HG03066 (cell line): ENCODE measurements at regions not wholly inside any gene's neighbourhood (a gene's known extent, or its start where the extent isn't known, plus 50 kb on each side); places are given as distances from the start of the nearest gene placed in this dataset.

Experiments
- ATAC-seq: cut with Tn5 transposase; IDR thresholded peaks from one replicate; pipeline ENCODE4 v1.9.1; 2021; ENCODE audit warnings: low read depth; ENCODE audit not compliant: unreplicated experiment

GRCh38 chr3:25252291-25252690 lies 175.8 kb upstream of the RARB start:
- ATAC-seq: no peak

GRCh38 chr3:25257026-25257425 lies 171.0 kb upstream of the RARB start:
- ATAC-seq: no peak

GRCh38 chr3:25259871-25260270 lies 168.2 kb upstream of the RARB start:
- ATAC-seq: no peak

- no peak for ATAC-seq
Observed at GRCh38 chr3:25262322-25262721, 165.7 kb upstream of the RARB start.

- no peak for ATAC-seq
Observed at GRCh38 chr3:25265284-25265683, 162.8 kb upstream of the RARB start.

- ATAC-seq: no peak
Observed at GRCh38 chr3:25266677-25267076, 161.4 kb upstream of the RARB start.

GRCh38 chr3:25272090-25272489 lies 156.0 kb upstream of the RARB start:
- no peak for ATAC-seq

GRCh38 chr3:25273582-25274171 lies 154.4 kb upstream of the RARB start:
- no peak for ATAC-seq

- no peak for ATAC-seq
Observed at GRCh38 chr3:25277503-25277902, 150.6 kb upstream of the RARB start.

GRCh38 chr3:25281041-25281731 lies 146.9 kb upstream of the RARB start:
- ATAC-seq: no peak

GRCh38 chr3:25281732-25282126 lies 146.3 kb upstream of the RARB start:
- ATAC-seq: no peak

GRCh38 chr3:25283613-25284012 lies 144.4 kb upstream of the RARB start:
- ATAC-seq: no peak

GRCh38 chr3:25284249-25284648 lies 143.8 kb upstream of the RARB start:
- ATAC-seq: no peak

GRCh38 chr3:25287291-25287884 lies 140.7 kb upstream of the RARB start:
- no peak for ATAC-seq

- ATAC-seq: no peak
Observed at GRCh38 chr3:25288413-25288812, 139.7 kb upstream of the RARB start.

- no peak for ATAC-seq
Observed at GRCh38 chr3:25289156-25289555, 138.9 kb upstream of the RARB start.

- ATAC-seq: no peak
Observed at GRCh38 chr3:25289663-25290062, 138.4 kb upstream of the RARB start.

GRCh38 chr3:25291481-25291905 lies 136.6 kb upstream of the RARB start:
- no peak for ATAC-seq

- ATAC-seq: no peak
Observed at GRCh38 chr3:25292036-25292435, 136.0 kb upstream of the RARB start.

GRCh38 chr3:25292595-25292994 lies 135.5 kb upstream of the RARB start:
- ATAC-seq: no peak

- no peak for ATAC-seq
Observed at GRCh38 chr3:25293736-25294135, 134.3 kb upstream of the RARB start.

- ATAC-seq: no peak
Observed at GRCh38 chr3:25294169-25294805, 133.8 kb upstream of the RARB start.
